Right lobe of liver (tissue), 6 donors: ENCODE measurements at regions not wholly inside any gene's neighbourhood (a gene's known extent, or its start where the extent isn't known, plus 50 kb on each side); places are given as distances from the start of the nearest gene placed in this dataset.
A peak's percentile ranks its signal among the peaks of the same experiment; 100 is the strongest.
"Not testable (repeated sequence)": the region's sequence is repeated elsewhere in the genome, so short reads cannot be mapped to it uniquely, and the experiment has no call there.

Experiments
- ATAC-seq, 4 donors: fragments of 200-7000 bp; cut with Tn5 transposase; one replicate each; pipeline ENCODE4 v1.9.1; 2020; ENCODE audit warnings: mild to moderate bottlenecking in 4 of 4, moderate library complexity in 4 of 4
- DNase-seq, 3 donors: peaks; one replicate each; pipeline ENCODE4 v3.0.0-alpha.2; 2020
- H3K27ac ChIP-seq, 3 donors: fragments of 200-600 bp; one replicate each; pipeline ENCODE4 v1.8.0; 2022
- H3K27me3 ChIP-seq, 2 donors: fragments of 200-600 bp; one replicate each; pipeline ENCODE4 v1.8.0; 2022
- H3K36me3 ChIP-seq, 4 donors: fragments of 200-600 bp; sonication (generic) in 1 of 4; one replicate each; pipeline versions ENCODE4 v1.5.1 to v1.8.0; 2017 to 2022; ENCODE audit warnings: control low read depth in 1 of 4
- H3K4me1 ChIP-seq, 4 donors: fragments of 200-600 bp; sonication (generic) in 1 of 4; one replicate each; pipeline versions ENCODE4 v1.5.1 to v1.8.0; 2017 to 2022; ENCODE audit warnings: control low read depth in 1 of 4
- H3K4me3 ChIP-seq, 3 donors: fragments of 200-600 bp; one replicate each; pipeline ENCODE4 v1.8.0; 2022
- H3K9me3 ChIP-seq, 4 donors: fragments of 200-600 bp; sonication (generic) in 1 of 4; one replicate each; pipeline versions ENCODE4 v1.5.1 to v1.8.0; 2017 to 2022; ENCODE audit warnings: control low read depth in 1 of 4
- POLR2A ChIP-seq: fragments of 450-650 bp; IDR thresholded peaks from one replicate; pipeline ENCODE4 v1.6.1; 2017; ENCODE audit warnings: antibody characterized with exemption, mild to moderate bottlenecking
- WGBS: methylation state at CpG from one replicate; pipeline ENCODE4 v1.1.6; 2018; ENCODE audit warnings: low coverage, low lambda C conversion rate; ENCODE audit not compliant: insufficient coverage; ENCODE audit errors: missing lambda C conversion rate; 5-methylcytosine and 5-hydroxymethylcytosine counted together
- intact Hi-C, 2 donors: fragments of 100-400 bp; cut with DNase I; formaldehyde crosslinking; loops; one replicate each; pipeline versions ENCODE4 v1.11.2 to v1.14.1; 2022
- TF ChIP-seq, protein P1 (sequence below), 4 donors: fragments of 200-600 bp in 3 of 4; fragments of 450-650 bp in 1 of 4; IDR thresholded peaks; one replicate each; pipeline versions ENCODE4 v1.5.1 to v1.8.0; 2016 to 2022; ENCODE audit warnings: antibody characterized with exemption in 4 of 4, mild to moderate bottlenecking in 2 of 4
- donor health status: DM: no; HTN: yes; CAD: no.
- donor health status: DM: no; HTN: no; CAD: no.
- donor health status: DM: no; HTN: no; CAD: no.
- donor health status: DM: no; HTN: yes; CAD: no.
- donor health status: DM: no; HTN: yes; CAD: no.

GRCh38 chr7:155236386-155236785 lies 61.3 kb upstream of the INSIG1 start:
- H3K9me3 ChIP-seq = no peaks in the 10 kb centered on the region
- intact Hi-C loops = no loop called here
- H3K27ac ChIP-seq = peak overlapping the region in 2 of 3 donors; percentile 95 to 96
- peaks cover 0 to 41% (median 16%) of the 10 kb centered on the region in 4 donors for H3K4me1 ChIP-seq
- H3K36me3 ChIP-seq = no peaks in the 10 kb centered on the region
- peak in 1 of 4 donors; percentile 1 for ATAC-seq
- H3K27me3 ChIP-seq = no peaks in the 10 kb centered on the region
- 60% methylated on average over 2 of the region's 10 CpGs for WGBS
- H3K4me3 ChIP-seq = no peak overlapping the region
- TF ChIP-seq, protein P1, sequence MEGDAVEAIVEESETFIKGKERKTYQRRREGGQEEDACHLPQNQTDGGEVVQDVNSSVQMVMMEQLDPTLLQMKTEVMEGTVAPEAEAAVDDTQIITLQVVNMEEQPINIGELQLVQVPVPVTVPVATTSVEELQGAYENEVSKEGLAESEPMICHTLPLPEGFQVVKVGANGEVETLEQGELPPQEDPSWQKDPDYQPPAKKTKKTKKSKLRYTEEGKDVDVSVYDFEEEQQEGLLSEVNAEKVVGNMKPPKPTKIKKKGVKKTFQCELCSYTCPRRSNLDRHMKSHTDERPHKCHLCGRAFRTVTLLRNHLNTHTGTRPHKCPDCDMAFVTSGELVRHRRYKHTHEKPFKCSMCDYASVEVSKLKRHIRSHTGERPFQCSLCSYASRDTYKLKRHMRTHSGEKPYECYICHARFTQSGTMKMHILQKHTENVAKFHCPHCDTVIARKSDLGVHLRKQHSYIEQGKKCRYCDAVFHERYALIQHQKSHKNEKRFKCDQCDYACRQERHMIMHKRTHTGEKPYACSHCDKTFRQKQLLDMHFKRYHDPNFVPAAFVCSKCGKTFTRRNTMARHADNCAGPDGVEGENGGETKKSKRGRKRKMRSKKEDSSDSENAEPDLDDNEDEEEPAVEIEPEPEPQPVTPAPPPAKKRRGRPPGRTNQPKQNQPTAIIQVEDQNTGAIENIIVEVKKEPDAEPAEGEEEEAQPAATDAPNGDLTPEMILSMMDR (IDR thresholded peaks at IDR 0.05) = no peak
- TF ChIP-seq POLR2A = no peak
- peak in 1 of 3 donors; percentile 39 for DNase-seq

DNA sequence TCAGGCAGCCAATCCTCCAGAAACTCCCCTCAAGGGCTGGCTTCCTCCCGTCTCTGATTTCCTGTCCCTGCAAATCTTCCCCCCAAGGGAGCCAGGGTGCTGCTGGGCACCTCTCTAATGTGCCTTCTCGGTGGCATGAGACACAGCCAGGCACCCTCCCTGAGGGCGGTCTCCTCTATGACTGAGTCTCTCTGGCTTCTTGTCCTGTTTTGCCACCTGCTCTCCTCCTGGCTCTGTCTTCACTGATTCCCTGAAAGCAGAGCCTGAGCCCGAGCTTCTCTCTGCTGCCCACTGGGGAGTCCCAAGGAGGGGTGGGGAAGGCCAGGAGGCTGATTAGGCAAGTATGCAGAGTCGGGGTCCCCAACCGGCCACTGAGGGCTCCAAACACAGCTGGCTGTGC lies 60.4 kb upstream of the INSIG1 start:
- ATAC-seq (no peak), DNase-seq (peak in 1 of 3 donors; percentile 23)
- 52% methylated on average over 2 of the region's 6 CpGs for WGBS
- no peaks in the 10 kb centered on the region for H3K27me3 ChIP-seq
- intact Hi-C loops = no loop called here
- no peaks in the 10 kb centered on the region for H3K9me3 ChIP-seq
- no peak for TF ChIP-seq POLR2A
- TF ChIP-seq, protein P1 (IDR thresholded peaks at IDR 0.05) = no peak
- H3K36me3 ChIP-seq = no peaks in the 10 kb centered on the region
- peak overlapping the region in 2 of 3 donors; percentile 95 to 96 for H3K27ac ChIP-seq
- no peak overlapping the region for H3K4me3 ChIP-seq
- H3K4me1 ChIP-seq = peaks cover 0 to 41% (median 16%) of the 10 kb centered on the region in 4 donors

DNA sequence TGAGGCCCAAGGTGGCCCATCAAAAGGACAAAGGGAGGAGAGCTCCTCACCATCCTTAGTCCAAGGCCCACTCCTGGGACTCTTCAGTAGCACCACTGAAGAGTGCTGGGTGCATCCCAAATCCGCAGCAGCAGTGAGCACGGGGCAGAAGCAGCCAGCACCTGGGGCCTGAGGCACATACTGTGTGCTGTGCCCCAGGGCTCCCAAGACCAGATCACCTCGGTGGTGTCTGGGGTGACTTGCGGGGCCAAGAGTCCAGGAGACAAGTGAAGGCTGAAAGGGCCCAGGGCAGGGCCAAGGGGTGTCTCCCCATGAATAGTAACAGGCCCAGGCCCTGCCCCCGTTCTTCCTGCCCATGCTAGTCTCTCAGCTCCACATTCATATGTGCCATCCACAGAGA lies 59.9 kb upstream of the INSIG1 start:
- Histone ChIP-seq H3K4me1 (peaks cover 0 to 41% (median 16%) of the 10 kb centered on the region in 4 donors), H3K36me3 (no peaks in the 10 kb centered on the region), H3K27me3 (no peaks in the 10 kb centered on the region), H3K4me3 (no peak overlapping the region), H3K27ac (peak overlapping the region in 2 of 3 donors; percentile 95 to 96), H3K9me3 (no peaks in the 10 kb centered on the region)
- intact Hi-C loops = no loop called here
- DNase-seq (no peak), ATAC-seq (no peak)
- TF ChIP-seq POLR2A = no peak
- TF ChIP-seq, protein P1 (IDR thresholded peaks at IDR 0.05) = no peak
- 22% methylated on average over 1 of the region's 5 CpGs for WGBS

DNA sequence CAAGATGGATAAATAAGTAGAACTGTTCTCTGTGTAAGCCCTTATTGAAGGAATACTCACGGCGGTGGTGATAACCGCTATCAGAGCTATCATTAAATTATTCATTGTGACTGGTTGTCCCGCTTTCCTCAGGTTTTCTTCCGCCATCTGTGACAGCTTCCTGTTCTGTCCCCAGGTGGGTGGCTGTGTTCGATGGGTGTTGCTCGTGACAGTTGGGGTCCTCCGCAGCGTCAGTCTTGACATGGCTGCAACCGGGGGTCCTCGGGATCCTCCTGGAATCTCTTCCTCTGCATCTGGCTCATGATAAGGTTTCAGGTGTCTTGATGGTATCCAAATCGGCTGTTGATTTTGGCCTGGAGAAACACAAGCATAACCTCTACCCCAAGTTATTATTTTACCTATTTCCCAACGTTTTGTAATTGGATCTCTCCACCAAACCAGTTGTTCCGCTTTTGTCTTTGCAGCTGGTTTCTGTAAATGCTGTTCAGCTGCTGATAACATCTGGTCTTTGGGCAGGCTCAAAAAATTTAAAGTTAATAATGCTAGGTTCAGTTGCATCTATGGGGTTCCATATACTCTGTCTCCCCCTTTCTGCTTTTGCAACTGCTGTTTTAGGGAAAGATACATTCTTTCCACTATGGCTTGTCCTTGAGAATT lies 58.1 kb upstream of the INSIG1 start:
- ATAC-seq, intact Hi-C loops, H3K9me3 ChIP-seq, H3K27me3 ChIP-seq, H3K4me3 ChIP-seq, H3K36me3 ChIP-seq: not testable (repeated sequence)
- Histone ChIP-seq H3K27ac (peak overlapping the region; percentile 23 to 72 (median 53)), H3K4me1 (peaks cover 0 to 27% (median 11%) of the 10 kb centered on the region in 4 donors)
- 52% methylated on average over 11 of the region's 14 CpGs for WGBS
- DNase-seq = peak in 1 of 3 donors; percentile 39

- DNase-seq (no peak), ATAC-seq (peak; percentile 45 to 63 (median 60))
- Histone ChIP-seq H3K4me3 (no peak overlapping the region), H3K27ac (no peak overlapping the region), H3K27me3 (no peaks in the 10 kb centered on the region), H3K36me3 (peaks cover 0 to 26% (median 12%) of the 10 kb centered on the region in 4 donors), H3K9me3 (no peaks in the 10 kb centered on the region), H3K4me1 (peaks cover 0 to 16% (median 7%) of the 10 kb centered on the region in 4 donors)
- TF ChIP-seq, protein P1 (IDR thresholded peaks at IDR 0.05) = no peak
- TF ChIP-seq POLR2A = no peak
- WGBS = 79% methylated on average over 4 of the region's 5 CpGs
- intact Hi-C loops = no loop called here
These were observed 53.0 kb upstream of the INSIG1 start for GRCh38 chr7:155244675-155245074.
